Mesothelial cell of epicardium (in vitro differentiated cells): ENCODE measurements at regions not wholly inside any gene's neighbourhood (a gene's known extent, or its start where the extent isn't known, plus 50 kb on each side); places are given as distances from the start of the nearest gene placed in this dataset.

ENCODE experiments used
- DNase-seq, 2 experiments: peaks; one replicate each; pipeline ENCODE4 v3.0.0; 2021; ENCODE audit warnings: low spot score in 2 of 2; ENCODE audit not compliant: unreplicated experiment in 2 of 2
- H3K27ac Mint-ChIP-seq: 2 replicates; pipeline ENCODE4 v1.8.0; 2021; ENCODE audit warnings: mixed read lengths
- H3K27me3 Mint-ChIP-seq: 2 replicates; pipeline ENCODE4 v1.8.0; 2021; ENCODE audit warnings: low read depth, mixed read lengths
- H3K36me3 Mint-ChIP-seq: 2 replicates; pipeline ENCODE4 v1.8.0; 2021; ENCODE audit warnings: mixed read lengths
- H3K4me1 Mint-ChIP-seq: 2 replicates; pipeline ENCODE4 v1.8.0; 2021; ENCODE audit warnings: mixed read lengths
- H3K4me3 Mint-ChIP-seq: 2 replicates; pipeline ENCODE4 v1.8.0; 2021; ENCODE audit warnings: mild to moderate bottlenecking, moderate library complexity, mixed read lengths
- H3K9me3 Mint-ChIP-seq: 2 replicates; pipeline ENCODE4 v1.8.0; 2021; ENCODE audit warnings: mixed read lengths
- CTCF ChIP-seq: fragments of 200-600 bp; sonication (generic); IDR thresholded peaks from one replicate; pipeline ENCODE4 v1.5.0; 2021; ENCODE audit warnings: antibody characterized with exemption; ENCODE audit not compliant: unreplicated experiment

GRCh38 chr3:88668180-88668579 is 439.2 kb upstream of the EPHA3 start:
- Mint-ChIP-seq H3K4me1 (no peaks in the 10 kb centered on the region), H3K27ac (no peak overlapping the region), H3K4me3 (no peak overlapping the region), H3K27me3 (peaks cover 4% of the 10 kb centered on the region), H3K9me3 (no peaks in the 10 kb centered on the region), H3K36me3 (no peaks in the 10 kb centered on the region)
- no peak for DNase-seq
- TF ChIP-seq CTCF: no peak

GRCh38 chr3:88671573-88671972 is 435.8 kb upstream of the EPHA3 start:
- no peak for TF ChIP-seq CTCF
- DNase-seq: no peak
- Mint-ChIP-seq H3K36me3 (no peaks in the 10 kb centered on the region), H3K4me1 (no peaks in the 10 kb centered on the region), H3K27me3 (peaks cover 4% of the 10 kb centered on the region), H3K9me3 (peaks cover 7% of the 10 kb centered on the region), H3K27ac (no peak overlapping the region), H3K4me3 (no peak overlapping the region)

- Mint-ChIP-seq H3K9me3 (peaks cover 7% of the 10 kb centered on the region), H3K4me3 (no peak overlapping the region), H3K27me3 (no peaks in the 10 kb centered on the region), H3K27ac (no peak overlapping the region), H3K4me1 (peaks cover 14% of the 10 kb centered on the region), H3K36me3 (no peaks in the 10 kb centered on the region)
- TF ChIP-seq CTCF: no peak
- DNase-seq: no peak
Observed at GRCh38 chr3:88677298-88677697, 430.1 kb upstream of the EPHA3 start.

GRCh38 chr3:88678747-88679146 is 428.7 kb upstream of the EPHA3 start:
- Mint-ChIP-seq H3K9me3 (peaks cover 7% of the 10 kb centered on the region), H3K27me3 (no peaks in the 10 kb centered on the region), H3K4me1 (peaks cover 16% of the 10 kb centered on the region), H3K4me3 (no peak overlapping the region), H3K27ac (no peak overlapping the region), H3K36me3 (no peaks in the 10 kb centered on the region)
- TF ChIP-seq CTCF: no peak
- DNase-seq: no peak

GRCh38 chr3:88690287-88690686 is 417.1 kb upstream of the EPHA3 start:
- DNase-seq: no peak
- H3K9me3 Mint-ChIP-seq: peaks cover 13% of the 10 kb centered on the region
- no peaks in the 10 kb centered on the region for H3K36me3 Mint-ChIP-seq
- no peak overlapping the region for H3K4me3 Mint-ChIP-seq
- H3K4me1 Mint-ChIP-seq: no peaks in the 10 kb centered on the region
- peaks cover 4% of the 10 kb centered on the region for H3K27me3 Mint-ChIP-seq
- no peak overlapping the region for H3K27ac Mint-ChIP-seq
- TF ChIP-seq CTCF: no peak

GRCh38 chr3:88691081-88691480 is 416.3 kb upstream of the EPHA3 start:
- Mint-ChIP-seq H3K27me3 (peaks cover 4% of the 10 kb centered on the region), H3K4me3 (no peak overlapping the region), H3K36me3 (no peaks in the 10 kb centered on the region), H3K27ac (no peak overlapping the region), H3K4me1 (no peaks in the 10 kb centered on the region), H3K9me3 (peaks cover 13% of the 10 kb centered on the region)
- DNase-seq: no peak
- TF ChIP-seq CTCF: no peak
